ENCODE measurements at regions not wholly inside any gene's neighbourhood (a gene's known extent, or its start where the extent isn't known, plus 50 kb on each side); places are given as distances from the start of the nearest gene placed in this dataset.
"Not testable (repeated sequence)": the region's sequence is repeated elsewhere in the genome, so short reads cannot be mapped to it uniquely, and the experiment has no call there.

DNA sequence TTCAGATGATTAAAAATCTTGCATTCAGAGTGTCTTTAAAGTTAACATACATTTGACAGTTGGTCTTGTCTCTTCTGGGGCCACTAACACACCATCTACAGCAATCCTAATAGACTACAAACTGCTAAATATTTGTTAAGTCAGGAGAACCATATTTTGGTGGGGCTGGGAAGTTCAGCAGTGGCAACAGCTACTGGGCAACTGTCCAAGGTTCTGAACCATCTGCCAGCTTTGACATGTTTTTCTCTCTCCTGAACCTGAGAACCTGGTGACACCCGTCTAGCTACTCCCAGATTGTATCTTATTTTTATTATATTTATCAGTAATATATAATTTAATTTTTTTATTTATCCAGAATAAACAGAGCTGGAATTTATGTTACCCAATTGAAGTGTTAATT lies 199.0 kb upstream of the DPYD start:
- peak; percentile 49 for DNase-seq
- Mint-ChIP-seq H3K4me1 (no peaks in the 10 kb centered on the region), H3K36me3 (ENCODE audit: low read depth) (no peaks in the 10 kb centered on the region), H3K4me3 (no peak overlapping the region), H3K27me3 (ENCODE audit: low read depth, poor library complexity) (no peaks in the 10 kb centered on the region), H3K27ac (no peak overlapping the region), H3K9me3 (no peaks in the 10 kb centered on the region)
- no peak for TF ChIP-seq CTCF (IDR thresholded peaks at IDR 0.05)

DNA sequence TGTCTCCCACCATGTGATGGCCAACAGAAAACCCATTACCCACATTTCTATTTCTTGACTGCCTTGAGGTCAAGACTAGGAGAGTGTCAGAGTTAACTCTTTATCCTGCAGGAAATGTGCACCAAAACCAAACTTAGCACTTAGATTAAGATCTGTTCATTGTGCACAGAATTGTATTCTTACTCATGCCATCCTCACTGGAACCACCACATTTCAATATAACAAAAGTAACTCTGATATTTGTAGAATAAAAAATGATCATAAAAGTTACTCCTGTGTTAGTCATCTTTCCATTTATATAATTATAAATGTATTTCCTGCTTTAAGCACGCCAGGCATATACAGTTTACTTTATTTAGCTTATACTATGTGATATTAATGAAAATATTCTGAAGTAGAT lies 193.0 kb upstream of the DPYD start:
- Mint-ChIP-seq H3K36me3 (ENCODE audit: low read depth) (no peaks in the 10 kb centered on the region), H3K27ac (no peak overlapping the region), H3K4me1 (no peaks in the 10 kb centered on the region), H3K27me3 (ENCODE audit: low read depth, poor library complexity) (no peaks in the 10 kb centered on the region), H3K9me3 (no peaks in the 10 kb centered on the region), H3K4me3 (no peak overlapping the region)
- no peak for TF ChIP-seq CTCF (IDR thresholded peaks at IDR 0.05)
- DNase-seq, result no peak

DNA sequence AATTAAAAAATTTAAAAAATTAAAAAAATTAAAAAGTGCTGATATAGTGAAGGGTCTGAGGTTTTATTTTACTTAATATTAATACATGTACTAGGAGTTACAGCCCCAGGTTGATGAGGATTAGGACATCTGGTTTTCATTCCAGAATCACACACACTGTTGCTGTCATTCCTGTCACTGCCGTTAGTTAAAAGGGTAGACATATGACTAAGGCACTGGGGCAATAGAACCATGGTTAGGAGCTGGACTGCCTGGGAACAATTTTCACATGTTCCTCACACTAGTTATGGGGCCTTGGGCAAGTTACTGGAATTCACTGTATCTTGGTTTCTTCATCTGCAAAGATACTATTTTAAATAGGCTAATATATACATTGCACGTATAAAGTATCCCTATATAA lies 191.8 kb upstream of the DPYD start:
- no peaks in the 10 kb centered on the region for H3K27me3 Mint-ChIP-seq (ENCODE audit: low read depth, poor library complexity)
- TF ChIP-seq CTCF (IDR thresholded peaks at IDR 0.05), result no peak
- peaks cover 7% of the 10 kb centered on the region for H3K36me3 Mint-ChIP-seq (ENCODE audit: low read depth)
- H3K27ac Mint-ChIP-seq, result no peak overlapping the region
- H3K9me3 Mint-ChIP-seq, result peaks cover 9% of the 10 kb centered on the region
- no peaks in the 10 kb centered on the region for H3K4me1 Mint-ChIP-seq
- no peak for DNase-seq
- no peak overlapping the region for H3K4me3 Mint-ChIP-seq

DNA sequence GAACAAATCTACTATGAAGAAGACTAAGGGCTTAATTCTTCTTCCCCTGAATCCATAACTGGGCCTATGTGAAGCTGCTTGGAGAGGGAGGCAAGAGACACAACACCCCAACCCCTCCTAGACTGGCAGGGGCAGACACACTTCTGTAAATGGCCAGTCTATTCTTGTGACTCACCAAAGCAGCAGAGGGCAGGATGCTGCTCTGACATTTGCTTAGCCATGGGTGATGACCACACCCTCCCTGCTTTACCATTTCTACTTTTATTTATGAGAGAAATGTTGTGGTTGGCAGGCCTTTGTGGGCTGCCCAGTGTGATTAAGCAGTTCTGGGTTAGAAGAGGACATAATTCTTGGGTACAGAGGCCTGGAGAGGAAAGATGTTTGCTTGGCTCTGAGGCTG lies 189.8 kb upstream of the DPYD start:
- no peak overlapping the region for H3K27ac Mint-ChIP-seq
- H3K27me3 Mint-ChIP-seq (ENCODE audit: low read depth, poor library complexity), result no peaks in the 10 kb centered on the region
- TF ChIP-seq CTCF (IDR thresholded peaks at IDR 0.05), result no peak
- DNase-seq, result no peak
- H3K4me3 Mint-ChIP-seq, result no peak overlapping the region
- peaks cover 25% of the 10 kb centered on the region for H3K9me3 Mint-ChIP-seq
- peaks cover 7% of the 10 kb centered on the region for H3K36me3 Mint-ChIP-seq (ENCODE audit: low read depth)
- H3K4me1 Mint-ChIP-seq, result no peaks in the 10 kb centered on the region

- peaks cover 25% of the 10 kb centered on the region for H3K9me3 Mint-ChIP-seq
- DNase-seq; H3K36me3 Mint-ChIP-seq (ENCODE audit: low read depth); H3K27me3 Mint-ChIP-seq (ENCODE audit: low read depth, poor library complexity); H3K4me3 Mint-ChIP-seq; H3K27ac Mint-ChIP-seq: not testable (repeated sequence)
- H3K4me1 Mint-ChIP-seq, result peaks cover 19% of the 10 kb centered on the region
Measured at GRCh38 chr1:98108378-98108777, 187.5 kb upstream of the DPYD start.

DNA sequence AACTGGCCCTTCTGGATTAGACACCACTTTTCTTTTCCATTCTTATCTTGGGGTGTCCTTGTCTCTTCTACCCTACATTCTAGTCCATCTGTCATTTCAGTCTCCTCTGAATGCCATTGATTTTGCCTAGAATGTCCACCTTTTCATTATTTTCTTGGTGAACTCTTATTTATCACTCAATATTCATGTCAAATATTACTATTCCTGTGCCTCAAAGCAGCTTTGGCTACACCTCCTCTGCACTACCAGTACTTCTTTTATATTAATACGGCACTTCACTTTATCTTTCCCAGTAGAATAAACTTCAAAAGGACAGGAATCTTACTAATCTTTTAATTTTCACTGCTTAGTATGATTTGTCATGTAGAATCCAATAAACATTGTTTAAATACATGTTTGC lies 186.4 kb upstream of the DPYD start:
- DNase-seq, result no peak
- no peak for TF ChIP-seq CTCF (IDR thresholded peaks at IDR 0.05)
- Mint-ChIP-seq H3K4me3 (no peak overlapping the region), H3K9me3 (peaks cover 25% of the 10 kb centered on the region), H3K27me3 (ENCODE audit: low read depth, poor library complexity) (no peaks in the 10 kb centered on the region), H3K36me3 (ENCODE audit: low read depth) (peaks cover 7% of the 10 kb centered on the region), H3K27ac (no peak overlapping the region), H3K4me1 (peaks cover 19% of the 10 kb centered on the region)
